ENCODE measurements at regions not wholly inside any gene's neighbourhood (a gene's known extent, or its start where the extent isn't known, plus 50 kb on each side); places are given as distances from the start of the nearest gene placed in this dataset.

GRCh38 chr7:110607050-110607857 is 483.7 kb upstream of the LRRN3 start:
- no peak for DNase-seq

DNA sequence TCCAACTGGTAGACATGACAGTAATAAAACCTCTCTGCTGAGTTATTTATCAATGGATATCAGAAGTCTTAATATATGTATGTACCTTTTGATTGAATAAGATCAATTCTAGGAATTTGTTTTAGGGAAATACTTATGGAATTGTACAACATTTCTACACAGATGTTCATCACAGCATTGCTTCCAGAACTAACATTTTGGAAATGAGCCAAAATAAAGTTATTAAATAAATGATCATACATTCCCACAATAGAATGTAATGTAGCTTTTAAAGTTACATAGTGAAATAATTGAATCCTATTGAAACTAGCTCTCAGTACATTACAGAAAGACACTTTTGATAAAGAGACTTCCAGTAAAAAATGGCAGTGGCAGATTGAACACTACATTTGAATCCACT is 481.6 kb upstream of the LRRN3 start:
- no peak for DNase-seq

DNA sequence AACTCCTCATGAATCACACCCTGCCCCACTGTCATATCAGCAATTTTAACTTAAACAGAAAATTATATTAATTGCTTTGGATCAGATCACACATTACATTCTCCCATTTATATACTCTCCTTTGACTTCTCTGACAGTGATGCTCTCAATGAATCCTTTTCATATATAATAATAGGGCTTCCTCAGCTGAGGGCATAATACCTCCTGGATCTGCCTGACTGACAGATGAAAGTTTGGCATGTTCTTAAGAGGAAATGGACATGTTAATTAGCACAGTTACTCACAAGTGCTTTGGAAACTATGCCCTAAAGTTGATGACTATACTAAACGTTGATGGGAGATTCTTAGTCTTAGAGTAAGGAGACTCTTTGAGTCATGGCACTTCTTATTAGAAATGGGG is 478.2 kb upstream of the LRRN3 start:
- no peak for DNase-seq
